Esophagus muscularis mucosa (tissue), 4 donors: ENCODE measurements at regions not wholly inside any gene's neighbourhood (a gene's known extent, or its start where the extent isn't known, plus 50 kb on each side); places are given as distances from the start of the nearest gene placed in this dataset.

Source experiments
- DNase-seq: peaks from one replicate; pipeline ENCODE4 v3.0.0-alpha.2; 2017; ENCODE audit errors: extremely low spot score
- H3K27ac ChIP-seq, 4 donors: fragments of 200-600 bp; sonication (generic); replicated peaks in 1 of 4; 1 replicate in 3 of 4; 2 replicates in 1 of 4; pipeline ENCODE4 v1.5.1; 2016 to 2019; ENCODE audit warnings: mild to moderate bottlenecking in 1 of 4
- H3K27me3 ChIP-seq, 4 donors: fragments of 200-600 bp; sonication (generic); one replicate each; pipeline versions ENCODE4 v1.5.1 to v1.6.0; 2016 to 2019
- H3K36me3 ChIP-seq, 4 donors: fragments of 200-600 bp; sonication (generic); one replicate each; pipeline ENCODE4 v1.5.1; 2016 to 2019
- H3K4me1 ChIP-seq, 4 donors: fragments of 200-600 bp; sonication (generic); one replicate each; pipeline ENCODE4 v1.5.1; 2016 to 2019
- H3K4me3 ChIP-seq, 4 donors: fragments of 200-600 bp; sonication (generic); 1 replicate in 2 of 4; 2 replicates in 2 of 4; pipeline ENCODE4 v1.5.1; 2016 to 2019; ENCODE audit warnings: mild to moderate bottlenecking in 4 of 4, moderate library complexity in 1 of 4
- H3K9me3 ChIP-seq, 4 donors: fragments of 200-600 bp; sonication (generic); 1 replicate in 3 of 4; 2 replicates in 1 of 4; pipeline ENCODE4 v1.5.1; 2016 to 2019
- EP300 ChIP-seq: sonication (generic); formaldehyde crosslinking; IDR thresholded peaks from one replicate; pipeline ENCODE4 v1.6.1; 2017; ENCODE audit warnings: antibody characterized with exemption
- POLR2A ChIP-seq: fragments of 450-650 bp; IDR thresholded peaks from one replicate; pipeline ENCODE4 v1.6.1; 2017; ENCODE audit warnings: antibody characterized with exemption, moderate library complexity, mild to moderate bottlenecking, low read depth
- POLR2AphosphoS5 ChIP-seq, 2 donors: sonication (generic); formaldehyde crosslinking; IDR thresholded peaks; one replicate each; pipeline ENCODE4 v1.6.1; 2017; ENCODE audit warnings: antibody characterized with exemption in 2 of 2
- WGBS: methylation state at CpG from one replicate; pipeline ENCODE4 v1.1.5; 2018; 5-methylcytosine and 5-hydroxymethylcytosine counted together
- intact Hi-C: fragments of 100-400 bp; cut with DNase I; formaldehyde crosslinking; loops from one replicate; pipeline ENCODE4 v1.15.1; 2023
- TF ChIP-seq, protein P1 (sequence below), 3 experiments: fragments of 200-600 bp in 2 of 3; fragments of 450-650 bp in 1 of 3; sonication (generic) in 2 of 3; IDR thresholded peaks; one replicate each; pipeline ENCODE4 v1.5.1; 2017 to 2019; ENCODE audit warnings: antibody characterized with exemption in 3 of 3, mild to moderate bottlenecking in 2 of 3, moderate library complexity in 1 of 3

DNA sequence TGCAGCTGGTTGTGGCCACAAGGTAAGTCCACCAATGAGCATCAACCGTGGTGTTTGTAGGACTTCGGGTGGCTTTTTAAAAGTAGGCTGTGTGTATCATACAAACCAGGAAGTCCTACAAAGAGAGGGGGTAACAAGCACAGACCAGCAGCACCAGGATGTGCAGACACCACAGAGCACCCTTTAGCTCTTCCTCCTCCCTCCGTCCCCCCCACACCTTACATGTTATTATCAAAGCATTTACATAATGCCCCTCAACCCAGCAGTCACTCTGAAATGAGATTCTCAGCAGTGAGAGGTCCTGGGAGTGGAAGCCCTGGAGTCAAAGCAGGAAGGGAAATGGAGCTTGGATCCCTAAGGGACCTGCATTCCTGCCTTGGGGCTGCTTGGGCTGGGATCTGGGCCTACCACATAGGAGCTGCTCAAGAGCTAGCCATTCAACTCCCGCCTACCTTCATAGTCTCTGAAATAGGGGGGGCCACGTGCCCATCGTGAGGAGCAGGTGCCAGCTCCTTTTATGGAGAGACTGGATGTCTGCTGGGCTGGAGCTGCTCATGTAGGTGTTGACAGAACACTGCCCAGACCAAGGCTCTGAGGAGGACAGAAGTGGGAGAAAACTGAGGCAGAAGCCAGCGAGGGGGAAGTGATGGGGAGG lies 90.6 kb downstream of the PSMB1 start:
- intact Hi-C loops: no loop called here
- no peak overlapping the region for H3K27ac ChIP-seq
- no peaks in the 10 kb centered on the region for H3K36me3 ChIP-seq
- DNase-seq: no peak
- peaks cover 0 to 12% (median 4%) of the 10 kb centered on the region in 4 donors for H3K4me1 ChIP-seq
- TF ChIP-seq EP300: no peak
- TF ChIP-seq, protein P1, sequence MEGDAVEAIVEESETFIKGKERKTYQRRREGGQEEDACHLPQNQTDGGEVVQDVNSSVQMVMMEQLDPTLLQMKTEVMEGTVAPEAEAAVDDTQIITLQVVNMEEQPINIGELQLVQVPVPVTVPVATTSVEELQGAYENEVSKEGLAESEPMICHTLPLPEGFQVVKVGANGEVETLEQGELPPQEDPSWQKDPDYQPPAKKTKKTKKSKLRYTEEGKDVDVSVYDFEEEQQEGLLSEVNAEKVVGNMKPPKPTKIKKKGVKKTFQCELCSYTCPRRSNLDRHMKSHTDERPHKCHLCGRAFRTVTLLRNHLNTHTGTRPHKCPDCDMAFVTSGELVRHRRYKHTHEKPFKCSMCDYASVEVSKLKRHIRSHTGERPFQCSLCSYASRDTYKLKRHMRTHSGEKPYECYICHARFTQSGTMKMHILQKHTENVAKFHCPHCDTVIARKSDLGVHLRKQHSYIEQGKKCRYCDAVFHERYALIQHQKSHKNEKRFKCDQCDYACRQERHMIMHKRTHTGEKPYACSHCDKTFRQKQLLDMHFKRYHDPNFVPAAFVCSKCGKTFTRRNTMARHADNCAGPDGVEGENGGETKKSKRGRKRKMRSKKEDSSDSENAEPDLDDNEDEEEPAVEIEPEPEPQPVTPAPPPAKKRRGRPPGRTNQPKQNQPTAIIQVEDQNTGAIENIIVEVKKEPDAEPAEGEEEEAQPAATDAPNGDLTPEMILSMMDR (IDR thresholded peaks at IDR 0.05): no peak
- TF ChIP-seq POLR2A: no peak
- no peak for TF ChIP-seq POLR2AphosphoS5 (IDR thresholded peaks at IDR 0.05)
- H3K9me3 ChIP-seq: no peaks in the 10 kb centered on the region
- no peak overlapping the region for H3K4me3 ChIP-seq
- H3K27me3 ChIP-seq: peaks cover 0 to 8% (median 0%) of the 10 kb centered on the region in 4 donors
- WGBS: 89% methylated on average over 7 of the region's 7 CpGs

DNA sequence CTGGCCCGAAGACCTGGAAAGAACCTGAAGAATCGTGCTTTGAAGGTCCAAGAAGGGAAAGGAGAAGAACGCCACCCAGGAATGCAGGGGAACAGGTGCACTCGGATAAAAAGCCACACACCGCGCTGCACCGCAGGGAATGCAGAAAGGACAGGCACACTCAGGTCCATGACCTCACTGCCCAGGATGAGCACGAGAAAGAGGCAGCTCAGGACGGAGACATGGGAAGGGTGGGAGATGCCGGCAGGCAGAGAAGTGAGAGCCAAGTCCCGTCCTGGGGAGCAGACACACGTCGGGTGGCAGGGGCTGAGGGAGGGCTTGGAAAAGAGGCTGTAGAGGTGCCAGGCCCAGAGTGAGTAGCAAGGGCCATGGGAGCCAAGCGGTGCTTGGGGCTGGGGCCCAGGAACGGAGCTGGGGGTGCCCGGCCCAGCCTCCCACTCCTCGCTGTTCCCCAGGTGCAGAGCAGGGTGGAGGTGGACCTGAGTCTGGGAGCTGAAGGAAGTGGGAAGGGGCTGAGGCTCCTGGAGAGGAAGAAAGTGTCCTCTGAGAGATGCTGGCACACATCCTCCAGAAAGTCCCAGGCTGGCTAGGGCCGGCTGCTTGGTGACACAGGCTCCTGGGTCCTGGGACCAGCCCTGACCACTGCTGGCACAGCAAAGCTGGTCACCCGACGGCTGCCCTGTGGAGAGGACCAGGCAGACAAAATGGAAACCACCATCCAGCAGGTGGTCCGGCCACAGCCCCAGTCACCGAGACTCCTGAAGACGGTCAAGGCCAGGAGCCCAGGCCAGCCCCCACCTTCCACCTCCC lies 91.3 kb downstream of the PSMB1 start:
- Histone ChIP-seq H3K4me3 (no peak overlapping the region), H3K27me3 (peaks cover 0 to 8% (median 0%) of the 10 kb centered on the region in 4 donors), H3K36me3 (no peaks in the 10 kb centered on the region), H3K9me3 (no peaks in the 10 kb centered on the region), H3K27ac (no peak overlapping the region), H3K4me1 (peaks cover 0 to 12% (median 6%) of the 10 kb centered on the region in 4 donors)
- no peak for TF ChIP-seq POLR2AphosphoS5 (IDR thresholded peaks at IDR 0.05)
- TF ChIP-seq EP300: no peak
- TF ChIP-seq, protein P1 (IDR thresholded peaks at IDR 0.05): no peak
- no peak for TF ChIP-seq POLR2A
- intact Hi-C loops: no loop called here
- no peak for DNase-seq
- 91% methylated on average over 19 of the region's 23 CpGs for WGBS

DNA sequence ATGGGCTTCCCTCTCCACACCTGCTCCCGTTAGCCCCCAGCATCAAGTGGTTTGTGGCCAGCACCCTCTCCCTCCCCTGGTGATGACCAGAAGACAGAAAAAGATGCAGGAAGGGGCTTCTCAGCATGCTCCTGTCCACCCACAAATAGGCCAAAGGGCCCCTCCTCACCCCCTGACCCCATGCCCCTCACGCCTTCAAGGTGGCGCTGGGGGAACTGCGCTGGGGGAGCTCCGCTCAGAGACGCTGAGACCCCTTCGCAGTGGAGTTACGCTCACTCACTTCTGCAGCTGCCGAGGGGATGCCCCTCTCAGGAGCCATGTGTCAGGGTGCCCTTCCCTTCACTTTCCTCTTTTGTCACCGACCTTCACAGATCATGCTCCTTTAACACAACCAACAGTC lies 92.0 kb downstream of the PSMB1 start:
- TF ChIP-seq POLR2A (no peak), EP300 (no peak), POLR2AphosphoS5 (IDR thresholded peaks at IDR 0.05) (no peak)
- TF ChIP-seq, protein P1 (IDR thresholded peaks at IDR 0.05): no peak
- whole genome bisulfite sequencing: 90% methylated on average over 8 of the region's 10 CpGs
- no peak overlapping the region for H3K4me3 ChIP-seq
- peaks cover 0 to 8% (median 0%) of the 10 kb centered on the region in 4 donors for H3K27me3 ChIP-seq
- H3K36me3 ChIP-seq: no peaks in the 10 kb centered on the region
- H3K9me3 ChIP-seq: no peaks in the 10 kb centered on the region
- no peak for DNase-seq
- intact Hi-C loops: no loop called here
- peaks cover 0 to 12% (median 6%) of the 10 kb centered on the region in 4 donors for H3K4me1 ChIP-seq
- no peak overlapping the region for H3K27ac ChIP-seq

DNA sequence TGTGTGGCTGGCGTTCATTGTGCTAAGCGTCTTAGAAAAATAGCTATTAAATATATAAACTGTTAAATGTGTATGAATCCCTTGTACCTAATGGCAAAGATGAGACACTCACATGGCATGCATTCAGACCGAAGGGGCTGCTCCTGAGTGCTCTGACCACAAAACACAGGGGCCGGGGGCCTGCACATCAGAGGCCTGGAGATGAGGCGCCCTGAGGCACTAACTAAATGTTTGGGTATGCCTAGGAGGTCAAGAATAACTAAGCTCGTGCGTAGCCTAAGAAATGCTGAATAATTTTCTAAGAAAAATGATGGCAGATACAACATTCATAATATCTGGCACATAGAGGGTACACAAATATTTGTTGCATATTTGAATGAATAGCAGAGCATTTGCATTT lies 92.5 kb downstream of the PSMB1 start:
- no peak for DNase-seq
- 87% methylated on average over 7 of the region's 7 CpGs for WGBS
- H3K27ac ChIP-seq: no peak overlapping the region
- TF ChIP-seq POLR2AphosphoS5 (IDR thresholded peaks at IDR 0.05): no peak
- TF ChIP-seq, protein P1 (IDR thresholded peaks at IDR 0.05): no peak
- no peak for TF ChIP-seq EP300
- no peak for TF ChIP-seq POLR2A
- peaks cover 0 to 12% (median 6%) of the 10 kb centered on the region in 4 donors for H3K4me1 ChIP-seq
- H3K4me3 ChIP-seq: no peak overlapping the region
- intact Hi-C loops: no loop called here
- H3K9me3 ChIP-seq: no peaks in the 10 kb centered on the region
- no peaks in the 10 kb centered on the region for H3K36me3 ChIP-seq
- H3K27me3 ChIP-seq: peaks cover 0 to 8% (median 0%) of the 10 kb centered on the region in 4 donors
